Subcutaneous abdominal adipose tissue (tissue), 5 donors: ENCODE measurements at regions not wholly inside any gene's neighbourhood (a gene's known extent, or its start where the extent isn't known, plus 50 kb on each side); places are given as distances from the start of the nearest gene placed in this dataset.
A peak's percentile ranks its signal among the peaks of the same experiment; 100 is the strongest.

Source experiments
- H3K27ac ChIP-seq: one replicate; pipeline ENCODE4 v1.7.0; 2013; ENCODE audit warnings: low read depth, mild to moderate bottlenecking, inconsistent platforms, low read length, moderate library complexity
- H3K27me3 ChIP-seq, 5 donors: one replicate each; pipeline ENCODE4 v1.7.0; 2013; ENCODE audit warnings: low read length in 5 of 5, inconsistent platforms in 1 of 5; ENCODE audit not compliant: control insufficient read depth in 5 of 5, insufficient read depth in 4 of 5
- H3K36me3 ChIP-seq, 5 donors: one replicate each; pipeline ENCODE4 v1.7.0; 2013; ENCODE audit warnings: low read length in 5 of 5; ENCODE audit not compliant: control insufficient read depth in 5 of 5, insufficient read depth in 5 of 5
- H3K4me1 ChIP-seq, 5 donors: one replicate each; pipeline ENCODE4 v1.7.0; 2013; ENCODE audit warnings: low read length in 5 of 5, mild to moderate bottlenecking in 3 of 5, moderate library complexity in 1 of 5; ENCODE audit not compliant: control insufficient read depth in 5 of 5, insufficient read depth in 5 of 5
- H3K4me3 ChIP-seq, 5 donors: one replicate each; pipeline ENCODE4 v1.7.0; 2013; ENCODE audit warnings: low read length in 5 of 5, low read depth in 1 of 5
- H3K9ac ChIP-seq, 5 donors: one replicate each; pipeline ENCODE4 v1.7.0; 2013; ENCODE audit warnings: low read length in 5 of 5, mild to moderate bottlenecking in 4 of 5, moderate library complexity in 3 of 5
- H3K9me3 ChIP-seq, 5 donors: one replicate each; pipeline ENCODE4 v1.7.0; 2013; ENCODE audit warnings: low read length in 5 of 5; ENCODE audit not compliant: control insufficient read depth in 5 of 5
- donor health status: healthy.
- donor health status: healthy.
- donor health status: healthy.
- donor health status: healthy.
- donor health status: healthy.

DNA sequence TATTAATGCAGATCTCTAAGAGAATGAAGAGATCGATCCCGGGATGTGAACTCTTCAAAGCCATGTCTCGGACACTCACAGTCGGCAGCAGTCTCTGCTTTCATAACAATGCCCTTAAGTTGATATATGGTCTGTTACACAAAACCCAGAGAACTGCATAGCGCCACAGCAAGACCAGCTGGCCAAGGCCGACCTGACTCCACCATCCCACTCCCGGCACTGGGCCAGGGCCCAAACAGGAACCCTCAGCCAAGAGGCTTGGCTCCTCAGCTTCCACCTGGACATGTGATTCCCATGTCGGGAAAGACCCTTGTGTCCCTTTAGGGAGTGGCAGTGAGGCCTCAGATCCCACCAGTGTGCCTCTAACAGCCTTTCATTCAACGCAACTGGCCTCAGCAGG is 106.6 kb upstream of the RNF32 start:
- H3K9ac ChIP-seq, result no peak overlapping the region
- H3K27me3 ChIP-seq, result no peaks in the 10 kb centered on the region
- H3K4me3 ChIP-seq, result no peak overlapping the region
- H3K4me1 ChIP-seq, result peaks cover 0 to 2% (median 0%) of the 10 kb centered on the region in 5 donors
- H3K36me3 ChIP-seq, result no peaks in the 10 kb centered on the region
- H3K27ac ChIP-seq, result no peak overlapping the region
- H3K9me3 ChIP-seq, result no peaks in the 10 kb centered on the region

DNA sequence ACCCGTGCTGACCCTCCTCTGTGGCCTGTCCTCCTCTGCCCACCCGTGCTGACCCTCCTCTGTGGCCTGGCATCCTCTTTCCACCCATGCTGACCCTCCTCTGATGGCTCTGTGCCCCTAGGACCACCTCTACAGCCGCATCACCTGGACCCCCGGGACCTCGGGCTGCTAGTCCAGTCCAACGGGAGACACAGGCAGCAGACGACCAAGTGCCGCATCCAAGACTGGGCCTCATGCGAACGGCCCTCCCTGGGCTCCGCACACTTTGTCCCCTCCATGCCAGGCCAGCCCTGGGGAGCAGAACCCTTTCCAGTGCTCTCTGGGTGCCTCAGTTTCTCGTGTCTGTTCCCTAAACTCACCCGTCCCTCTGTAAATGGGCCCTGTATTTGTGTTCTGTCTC is 107.2 kb upstream of the RNF32 start:
- no peak overlapping the region for H3K27ac ChIP-seq
- peaks cover 0 to 2% (median 0%) of the 10 kb centered on the region in 5 donors for H3K4me1 ChIP-seq
- no peak overlapping the region for H3K4me3 ChIP-seq
- no peaks in the 10 kb centered on the region for H3K27me3 ChIP-seq
- no peak overlapping the region for H3K9ac ChIP-seq
- H3K9me3 ChIP-seq, result no peaks in the 10 kb centered on the region
- H3K36me3 ChIP-seq, result no peaks in the 10 kb centered on the region

DNA sequence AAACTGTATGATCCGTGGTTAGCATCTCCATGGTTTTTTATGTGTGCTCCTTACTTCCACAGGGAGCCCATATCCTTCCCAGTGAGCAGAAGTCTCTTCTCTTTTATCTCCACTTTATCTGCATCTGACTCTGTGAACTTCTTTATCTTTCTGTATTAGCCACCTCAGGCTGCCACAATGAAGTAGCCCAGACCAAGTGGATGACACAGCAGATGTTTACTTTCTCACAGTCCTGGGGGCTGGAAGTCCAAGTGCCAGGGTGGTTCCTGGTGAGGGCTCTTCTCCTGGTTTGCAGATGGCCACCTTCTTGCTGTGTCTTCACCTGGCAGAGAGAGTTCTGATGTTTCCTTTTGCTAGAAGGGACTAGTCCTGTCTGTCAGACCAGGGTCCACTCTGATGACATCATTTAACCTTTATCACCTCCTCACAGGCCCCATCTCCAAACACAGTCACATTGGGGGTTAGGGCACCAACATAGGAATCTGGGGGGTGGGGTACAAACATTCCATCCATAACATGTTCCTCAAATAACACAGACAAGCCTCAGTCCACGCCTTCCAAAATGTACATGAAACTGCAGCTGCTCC is 108.5 kb upstream of the RNF32 start:
- H3K36me3 ChIP-seq, result no peaks in the 10 kb centered on the region

DNA sequence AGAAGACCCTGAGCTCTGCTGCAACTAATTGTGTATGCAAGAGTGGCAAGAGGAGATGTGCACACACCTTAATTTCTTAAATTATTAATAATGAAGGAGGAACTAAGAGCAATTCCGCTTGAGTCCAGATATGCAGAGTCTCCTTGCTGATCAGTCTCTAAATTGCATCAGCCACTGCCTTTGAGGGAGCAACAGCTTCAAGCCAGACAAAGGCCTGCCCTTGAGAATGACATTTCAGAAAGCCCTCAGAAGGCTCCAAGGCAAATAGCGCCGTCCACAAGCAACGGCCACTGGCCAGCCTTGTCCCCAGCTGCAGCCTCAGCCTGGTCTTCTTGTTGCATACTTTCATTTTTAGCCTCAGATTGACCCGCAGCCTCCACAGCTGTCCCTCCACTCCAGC is 110.6 kb upstream of the RNF32 start:
- Histone ChIP-seq H3K27me3 (no peaks in the 10 kb centered on the region), H3K9me3 (no peaks in the 10 kb centered on the region), H3K36me3 (no peaks in the 10 kb centered on the region), H3K9ac (no peak overlapping the region), H3K4me1 (no peaks in the 10 kb centered on the region), H3K4me3 (no peak overlapping the region), H3K27ac (no peak overlapping the region)

More for the DNA sequence above, 108.5 kb upstream of the RNF32 start:
- Histone ChIP-seq H3K27ac (no peak overlapping the region), H3K4me1 (no peaks in the 10 kb centered on the region), H3K9me3 (no peaks in the 10 kb centered on the region), H3K4me3 (no peak overlapping the region), H3K9ac (no peak overlapping the region), H3K27me3 (no peaks in the 10 kb centered on the region)

DNA sequence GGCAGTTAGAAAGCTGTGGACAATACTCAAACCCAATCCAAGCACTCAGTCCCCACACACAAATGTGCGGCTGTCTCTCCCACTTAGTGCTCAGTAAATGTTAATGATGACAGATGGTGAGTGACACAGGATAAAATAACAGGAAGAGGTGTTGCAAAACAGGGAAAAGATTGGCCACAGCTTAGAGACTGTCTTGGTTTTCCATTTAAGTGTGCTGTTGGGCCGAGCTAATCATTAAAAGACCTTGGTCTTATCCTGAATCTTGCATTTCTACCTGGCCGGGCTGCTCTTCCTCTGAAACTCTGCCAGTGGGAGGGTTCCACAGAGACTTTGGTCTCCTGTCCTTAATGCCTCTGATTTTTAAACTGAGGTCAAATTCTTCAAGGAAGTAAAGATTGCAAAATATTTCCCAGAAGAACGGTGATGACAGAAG is 113.1 kb upstream of the RNF32 start:
- Histone ChIP-seq H3K27me3 (no peaks in the 10 kb centered on the region), H3K4me1 (no peaks in the 10 kb centered on the region), H3K9me3 (peaks cover 0 to 3% (median 0%) of the 10 kb centered on the region in 5 donors), H3K36me3 (no peaks in the 10 kb centered on the region), H3K4me3 (no peak overlapping the region), H3K27ac (no peak overlapping the region), H3K9ac (no peak overlapping the region)

DNA sequence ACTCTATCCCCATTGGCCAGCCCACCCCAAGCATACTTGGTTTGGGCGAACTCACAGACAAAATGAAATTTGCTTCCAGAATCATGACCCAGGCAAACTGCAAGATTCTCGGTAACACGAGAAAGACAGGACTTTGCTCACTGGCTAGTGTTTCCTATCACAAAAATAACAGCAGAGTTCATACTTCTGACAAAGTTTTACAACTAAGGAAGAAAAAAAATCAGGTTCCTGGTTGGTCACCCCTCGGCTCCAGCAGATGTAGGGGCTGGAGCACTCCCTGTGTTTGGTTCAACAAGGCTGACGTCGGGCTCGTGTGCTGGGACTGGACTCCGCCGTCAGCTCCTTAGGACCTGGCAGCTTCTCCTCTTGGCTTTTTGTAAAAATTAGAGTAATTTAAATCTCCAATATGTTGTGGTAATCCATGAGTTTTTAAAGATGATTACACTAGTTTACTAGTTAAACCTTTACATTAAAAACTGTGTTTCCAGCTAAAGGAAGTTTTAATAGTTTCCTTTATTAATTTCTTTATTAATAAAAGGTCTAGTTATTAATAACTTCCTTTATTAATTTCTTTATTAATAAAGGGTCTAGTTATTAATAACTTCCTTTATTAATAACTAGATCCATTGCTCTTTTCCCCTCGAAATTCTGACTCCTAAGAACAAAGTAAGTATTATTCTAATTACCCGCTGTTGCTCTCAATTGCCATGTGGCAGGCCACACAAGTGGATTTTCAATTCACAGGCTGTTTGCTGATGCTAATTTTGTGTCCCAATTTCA is 115.6 kb upstream of the RNF32 start:
- Histone ChIP-seq H3K9ac (no peak overlapping the region), H3K4me1 (no peaks in the 10 kb centered on the region), H3K36me3 (no peaks in the 10 kb centered on the region), H3K27me3 (no peaks in the 10 kb centered on the region), H3K27ac (no peak overlapping the region), H3K4me3 (no peak overlapping the region), H3K9me3 (peaks cover 0 to 3% (median 0%) of the 10 kb centered on the region in 5 donors)

DNA sequence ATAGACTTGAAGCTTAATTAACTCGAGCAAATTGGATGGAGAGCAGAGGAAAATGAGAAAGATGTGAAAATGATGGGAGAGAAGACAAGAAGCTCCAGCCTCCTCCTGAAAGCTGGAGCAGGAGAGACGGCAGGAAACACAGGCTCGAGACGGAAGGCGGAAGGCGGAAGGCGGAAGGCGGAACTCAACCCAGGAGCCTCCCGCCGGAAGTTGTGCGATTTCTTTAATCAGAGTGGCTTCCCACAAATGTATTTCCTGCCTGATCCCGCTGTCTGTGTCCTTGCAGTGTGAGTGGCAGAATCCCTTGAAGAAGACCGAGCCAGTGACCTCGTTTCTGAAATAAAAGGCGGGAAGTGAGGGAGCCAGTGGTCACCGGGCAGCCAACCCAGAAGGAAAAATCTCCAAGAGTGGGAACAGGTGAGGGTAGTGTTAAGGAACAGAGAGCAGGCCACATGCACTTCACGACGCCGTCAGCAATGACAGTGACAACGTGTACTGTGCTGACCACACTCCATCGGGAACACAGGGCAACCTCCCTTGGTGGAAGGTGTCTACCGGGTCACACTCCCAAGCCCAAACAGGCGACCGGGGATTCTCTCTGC is 117.0 kb upstream of the RNF32 start:
- Histone ChIP-seq H3K27ac (no peak overlapping the region), H3K4me1 (no peaks in the 10 kb centered on the region), H3K9me3 (peaks cover 0 to 3% (median 0%) of the 10 kb centered on the region in 5 donors), H3K4me3 (peak overlapping the region in 1 of 5 donors; percentile 8), H3K27me3 (no peaks in the 10 kb centered on the region), H3K9ac (no peak overlapping the region), H3K36me3 (no peaks in the 10 kb centered on the region)

DNA sequence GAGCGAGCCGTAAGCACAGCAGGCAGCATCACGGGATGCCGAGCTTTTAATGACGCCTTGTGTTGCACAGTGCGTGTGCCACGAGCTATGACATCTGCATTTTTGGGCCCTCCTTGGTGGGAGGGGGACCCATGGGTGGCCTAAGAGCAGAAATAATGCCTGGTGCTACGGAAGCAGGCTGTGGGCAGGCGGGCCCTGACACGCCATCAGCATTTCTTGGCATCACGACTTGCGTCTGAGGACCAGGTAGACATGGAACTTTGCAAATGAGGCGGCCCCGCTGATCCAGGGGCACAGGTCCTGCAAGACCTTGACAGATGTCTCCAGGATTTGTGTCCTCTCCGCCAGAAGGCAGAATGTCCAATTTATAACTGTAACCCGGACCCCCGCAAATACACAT is 117.8 kb upstream of the RNF32 start:
- H3K27me3 ChIP-seq, result no peaks in the 10 kb centered on the region
- no peak overlapping the region for H3K27ac ChIP-seq
- no peak overlapping the region for H3K9ac ChIP-seq
- H3K4me1 ChIP-seq, result no peaks in the 10 kb centered on the region
- H3K36me3 ChIP-seq, result no peaks in the 10 kb centered on the region
- H3K9me3 ChIP-seq, result peaks cover 0 to 3% (median 2%) of the 10 kb centered on the region in 5 donors
- H3K4me3 ChIP-seq, result no peak overlapping the region

DNA sequence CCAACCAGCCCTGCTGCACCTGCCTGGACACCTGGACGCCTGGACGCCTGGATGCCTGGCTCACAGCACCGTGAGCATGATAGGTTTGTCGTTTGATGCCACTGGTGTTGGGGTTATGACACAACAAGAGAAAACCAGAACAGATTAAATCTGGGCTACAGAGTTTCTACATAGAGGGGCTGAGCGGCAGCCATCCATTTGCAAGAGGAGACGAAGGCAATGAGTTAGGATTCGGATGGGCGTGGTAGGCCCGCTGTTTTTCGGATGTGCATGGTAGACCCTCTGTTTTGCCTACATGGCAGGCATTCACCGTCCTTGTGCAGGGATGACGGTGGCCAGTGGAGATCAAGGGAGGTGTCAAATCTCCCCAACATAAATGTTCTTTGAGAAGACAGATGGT is 121.5 kb upstream of the RNF32 start:
- H3K9ac ChIP-seq, result no peak overlapping the region
- H3K9me3 ChIP-seq, result peaks cover 0 to 13% (median 3%) of the 10 kb centered on the region in 5 donors
- no peak overlapping the region for H3K27ac ChIP-seq
- H3K27me3 ChIP-seq, result no peaks in the 10 kb centered on the region
- H3K4me1 ChIP-seq, result no peaks in the 10 kb centered on the region
- H3K36me3 ChIP-seq, result no peaks in the 10 kb centered on the region
- H3K4me3 ChIP-seq, result no peak overlapping the region

DNA sequence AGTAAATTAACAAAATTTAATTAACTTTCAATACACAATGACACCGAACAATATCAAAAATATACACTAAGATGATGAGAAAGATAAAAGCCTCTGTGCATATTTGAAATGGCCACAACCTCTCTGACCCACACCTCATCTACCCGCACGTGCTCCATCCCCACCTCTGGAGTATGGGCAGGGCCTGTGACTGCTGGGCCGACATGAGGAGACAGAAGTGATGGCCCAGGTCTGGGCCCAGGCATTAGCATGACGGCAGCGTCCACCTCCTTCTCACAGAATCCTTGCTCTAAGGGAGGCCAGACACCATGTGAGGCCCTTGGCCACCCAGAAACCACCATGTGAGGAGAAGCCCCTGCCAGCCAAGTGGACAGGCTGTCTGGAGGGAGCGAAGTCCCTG is 122.1 kb upstream of the RNF32 start:
- peaks cover 0 to 15% (median 0%) of the 10 kb centered on the region in 5 donors for H3K9me3 ChIP-seq
- H3K27me3 ChIP-seq, result no peaks in the 10 kb centered on the region
- H3K4me1 ChIP-seq, result no peaks in the 10 kb centered on the region
- H3K27ac ChIP-seq, result no peak overlapping the region
- H3K4me3 ChIP-seq, result no peak overlapping the region
- no peaks in the 10 kb centered on the region for H3K36me3 ChIP-seq
- H3K9ac ChIP-seq, result no peak overlapping the region
